Neuronal stem cell (in vitro differentiated cells): ENCODE measurements at regions not wholly inside any gene's neighbourhood (a gene's known extent, or its start where the extent isn't known, plus 50 kb on each side); places are given as distances from the start of the nearest gene placed in this dataset.

Experiments
- DNase-seq: peaks from one replicate; pipeline ENCODE4 v3.0.0-alpha.2; 2013; ENCODE audit warnings: low spot score
- H2AFZ ChIP-seq: one replicate; pipeline ENCODE4 v1.6.1; 2013; ENCODE audit warnings: mild to moderate bottlenecking, low read length, inconsistent platforms
- H2AK5ac ChIP-seq: 2 replicates; pipeline ENCODE4 v1.6.1; 2013; ENCODE audit warnings: low read depth, mild to moderate bottlenecking, inconsistent platforms, low read length, moderate library complexity, mixed read lengths
- H2BK120ac ChIP-seq: 2 replicates; pipeline ENCODE4 v1.6.1; 2013; ENCODE audit warnings: low read depth, mild to moderate bottlenecking, inconsistent platforms, low read length, moderate library complexity, mixed read lengths
- H2BK12ac ChIP-seq: one replicate; pipeline ENCODE4 v1.6.1; 2013; ENCODE audit warnings: low read length, inconsistent platforms
- H2BK15ac ChIP-seq: 2 replicates; pipeline ENCODE4 v1.6.1; 2013; ENCODE audit warnings: mild to moderate bottlenecking, low read length, inconsistent platforms, mixed read lengths
- H2BK5ac ChIP-seq: one replicate; pipeline ENCODE4 v1.6.1; 2013; ENCODE audit warnings: inconsistent platforms, mild to moderate bottlenecking, low read length, moderate library complexity
- H3K14ac ChIP-seq: one replicate; pipeline ENCODE4 v1.6.1; 2013; ENCODE audit warnings: low read length, inconsistent platforms
- H3K18ac ChIP-seq: 2 replicates; pipeline ENCODE4 v1.6.1; 2013; ENCODE audit warnings: low read length, inconsistent platforms
- H3K23ac ChIP-seq: 2 replicates; pipeline ENCODE4 v1.6.1; 2013; ENCODE audit warnings: low read depth, mild to moderate bottlenecking, mixed read lengths, low read length, inconsistent platforms; ENCODE audit not compliant: poor library complexity
- H3K27ac ChIP-seq: replicated peaks from 3 replicates; pipeline ENCODE4 v1.5.1; 2013; ENCODE audit warnings: low read length, inconsistent platforms
- H3K27me3 ChIP-seq, 3 experiments: 2 replicates each; pipeline ENCODE4 v1.6.1; 2013; ENCODE audit warnings: low read length in 3 of 3, mild to moderate bottlenecking in 2 of 3, inconsistent platforms in 1 of 3, low read depth in 1 of 3, mixed read lengths in 1 of 3, moderate library complexity in 1 of 3; ENCODE audit not compliant: control insufficient read depth in 3 of 3, insufficient read depth in 3 of 3
- H3K36me3 ChIP-seq, 2 donors: replicated peaks in 1 of 2; 2 replicates each; pipeline ENCODE4 v1.6.1; 2013; ENCODE audit warnings: low read length in 2 of 2; ENCODE audit not compliant: control insufficient read depth in 2 of 2, insufficient read depth in 2 of 2
- H3K4ac ChIP-seq: 2 replicates; pipeline ENCODE4 v1.6.1; 2013; ENCODE audit warnings: inconsistent platforms, mild to moderate bottlenecking, low read length, moderate library complexity
- H3K4me1 ChIP-seq, 2 donors: 1 replicate in 1 of 2; 2 replicates in 1 of 2; pipeline ENCODE4 v1.6.1; 2013; ENCODE audit warnings: low read length in 2 of 2, low read depth in 1 of 2; ENCODE audit not compliant: control insufficient read depth in 2 of 2, insufficient read depth in 1 of 2
- H3K4me2 ChIP-seq: one replicate; pipeline ENCODE4 v1.6.1; 2013; ENCODE audit warnings: mild to moderate bottlenecking, low read length, inconsistent platforms; ENCODE audit not compliant: insufficient read depth, poor library complexity, severe bottlenecking
- H3K4me3 ChIP-seq, 2 donors: 2 replicates each; pipeline ENCODE4 v1.5.1; 2013; ENCODE audit warnings: low read length in 2 of 2, mild to moderate bottlenecking in 2 of 2, inconsistent platforms in 1 of 2, moderate library complexity in 1 of 2
- H3K79me1 ChIP-seq: one replicate; pipeline ENCODE4 v1.6.1; 2013; ENCODE audit warnings: low read depth, mild to moderate bottlenecking, inconsistent platforms, low read length, moderate library complexity
- H3K9ac ChIP-seq: one replicate; pipeline ENCODE4 v1.6.1; 2013; ENCODE audit warnings: mild to moderate bottlenecking, low read depth, low read length, inconsistent platforms; ENCODE audit not compliant: poor library complexity
- H3K9me3 ChIP-seq, 2 donors: replicated peaks in 1 of 2; 2 replicates each; pipeline versions ENCODE3 to v1.6.1; 2013; ENCODE audit warnings: low read length in 2 of 2, mild to moderate bottlenecking in 2 of 2, inconsistent platforms in 1 of 2, low read depth in 1 of 2, mixed read lengths in 1 of 2, moderate library complexity in 1 of 2; ENCODE audit not compliant: control insufficient read depth in 2 of 2, insufficient read depth in 1 of 2
- H4K8ac ChIP-seq: one replicate; pipeline ENCODE4 v1.6.1; 2013; ENCODE audit warnings: low read depth, mild to moderate bottlenecking, inconsistent platforms, low read length, moderate library complexity
- H4K91ac ChIP-seq: one replicate; pipeline ENCODE4 v1.6.1; 2013; ENCODE audit warnings: low read length, low read depth, mild to moderate bottlenecking, inconsistent platforms; ENCODE audit not compliant: poor library complexity
- WGBS, 2 donors: extraction: QIAGEN DNeasy Blood & Tissue Kit; methylation state at CpG; one replicate each; pipeline ENCODE4 v1.1.7; 2013; ENCODE audit warnings: missing lambda C conversion rate in 2 of 2, mixed read lengths in 1 of 2; ENCODE audit not compliant: insufficient read length in 2 of 2, insufficient replicate concordance in 1 of 2; ENCODE audit errors: extremely low coverage in 2 of 2; 5-methylcytosine and 5-hydroxymethylcytosine counted together

DNA sequence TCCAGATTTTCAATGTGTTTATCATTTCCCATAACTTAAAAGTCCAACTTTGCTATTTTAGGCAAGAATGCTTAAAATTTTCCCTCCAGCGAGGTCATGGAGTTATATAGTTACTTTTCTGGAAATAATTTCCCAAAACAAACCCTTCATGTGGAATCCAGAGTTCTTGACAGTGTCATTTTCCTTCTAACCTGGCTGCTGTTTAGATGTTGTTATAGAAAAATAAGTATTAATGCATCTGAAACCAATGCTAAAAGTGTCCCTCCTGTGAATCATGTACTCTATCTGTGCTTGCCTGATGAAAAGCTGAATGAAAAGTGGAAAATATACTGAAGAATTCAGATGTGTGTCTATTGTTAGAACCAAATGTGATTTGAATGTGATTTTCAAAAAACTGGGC lies 245.3 kb upstream of the HSF2 start:
- Histone ChIP-seq H4K8ac (no peak overlapping the region), H3K27ac (no peak overlapping the region), H3K4me1 (peaks cover 2 to 11% of the 10 kb centered on the region in 2 donors), H3K14ac (no peak overlapping the region), H3K9me3 (no peaks in the 10 kb centered on the region), H2BK120ac (no peak overlapping the region), H4K91ac (no peak overlapping the region), H2AK5ac (no peak overlapping the region), H3K4me2 (no peak overlapping the region), H3K79me1 (no peaks in the 10 kb centered on the region), H3K4ac (no peak overlapping the region), H3K4me3 (no peak overlapping the region), H3K27me3 (no peaks in the 10 kb centered on the region), H2BK12ac (no peak overlapping the region), H2BK15ac (no peak overlapping the region), H2BK5ac (no peak overlapping the region), H3K18ac (no peak overlapping the region), H3K36me3 (no peaks in the 10 kb centered on the region), H2AFZ (no peak overlapping the region), H3K9ac (no peak overlapping the region), H3K23ac (no peak overlapping the region)
- no peak for DNase-seq
- WGBS, 2 donors, result no CpG with 5 or more reads among the region's 1 CpG

DNA sequence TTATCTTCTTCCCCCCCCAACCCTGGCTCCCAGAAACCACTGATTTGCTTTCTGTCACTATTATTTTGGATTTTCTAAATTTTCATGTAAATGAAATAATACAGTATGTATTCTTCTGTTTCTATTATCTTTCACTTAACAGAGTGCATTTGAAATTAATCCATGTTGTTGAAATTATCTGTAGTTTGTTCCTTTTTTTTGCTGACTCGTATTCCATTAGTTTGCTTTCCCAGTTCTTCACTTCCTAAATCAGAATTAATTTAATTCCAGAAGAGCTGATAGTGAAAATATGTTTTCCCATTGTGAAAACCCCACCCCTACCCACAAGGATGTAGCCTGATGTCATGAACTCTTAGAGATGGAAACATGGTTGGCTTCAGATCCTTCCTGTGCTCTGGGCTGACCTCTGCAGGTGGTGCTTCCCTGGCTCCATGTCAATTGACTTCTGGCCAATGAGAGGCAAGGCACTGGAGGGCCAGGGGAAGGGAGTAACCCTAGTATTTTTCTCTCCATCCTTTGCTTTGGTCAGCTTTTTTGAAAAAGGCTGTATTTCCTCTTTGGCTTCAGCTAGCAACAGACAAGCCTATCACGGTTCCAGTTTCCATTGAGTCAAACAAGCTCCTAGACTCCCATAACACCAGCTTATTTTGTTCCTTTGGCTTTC lies 244.4 kb upstream of the HSF2 start:
- H2BK15ac ChIP-seq, result no peak overlapping the region
- no peak overlapping the region for H3K4me2 ChIP-seq
- no peak overlapping the region for H4K8ac ChIP-seq
- no peak overlapping the region for H3K23ac ChIP-seq
- H3K4ac ChIP-seq, result no peak overlapping the region
- H3K27me3 ChIP-seq, result no peaks in the 10 kb centered on the region
- no peak overlapping the region for H3K4me3 ChIP-seq
- no peak overlapping the region for H2BK12ac ChIP-seq
- H3K9ac ChIP-seq, result no peak overlapping the region
- H3K79me1 ChIP-seq, result no peaks in the 10 kb centered on the region
- H3K18ac ChIP-seq, result no peak overlapping the region
- H3K36me3 ChIP-seq, result no peaks in the 10 kb centered on the region
- DNase-seq, result no peak
- H3K4me1 ChIP-seq, result peaks cover 2 to 11% of the 10 kb centered on the region in 2 donors
- no peak overlapping the region for H4K91ac ChIP-seq
- H3K27ac ChIP-seq, result no peak overlapping the region
- WGBS, 2 donors, result no CpG with 5 or more reads among the region's 2 CpGs
- no peak overlapping the region for H2AK5ac ChIP-seq
- H2BK5ac ChIP-seq, result no peak overlapping the region
- H2AFZ ChIP-seq, result no peak overlapping the region
- no peak overlapping the region for H2BK120ac ChIP-seq
- no peak overlapping the region for H3K14ac ChIP-seq
- H3K9me3 ChIP-seq, result no peaks in the 10 kb centered on the region

DNA sequence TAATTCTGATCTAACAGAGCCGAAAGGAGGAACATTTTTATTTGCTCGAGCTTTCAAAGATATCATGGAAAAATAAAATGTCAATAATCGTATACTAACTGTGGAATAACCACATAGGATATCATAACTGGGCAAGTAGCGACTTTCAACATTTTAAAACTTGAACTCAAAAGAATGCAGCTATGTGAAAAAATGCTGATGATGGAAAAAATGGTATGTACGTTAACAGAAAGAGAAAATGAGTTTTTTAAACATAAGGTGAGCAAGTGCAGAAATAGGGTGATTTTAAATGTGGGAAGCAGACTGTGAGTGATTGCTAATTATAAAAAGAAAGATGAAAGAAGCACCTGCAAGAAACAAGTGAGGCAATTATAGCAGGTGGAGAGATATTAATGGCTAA lies 238.3 kb upstream of the HSF2 start:
- Histone ChIP-seq H3K4ac (no peak overlapping the region), H2BK5ac (no peak overlapping the region), H2AFZ (no peak overlapping the region), H3K36me3 (no peaks in the 10 kb centered on the region), H3K27me3 (no peaks in the 10 kb centered on the region), H4K8ac (no peak overlapping the region), H3K4me1 (no peaks in the 10 kb centered on the region), H3K18ac (no peak overlapping the region), H4K91ac (no peak overlapping the region), H3K9me3 (no peaks in the 10 kb centered on the region), H3K4me3 (no peak overlapping the region), H3K14ac (no peak overlapping the region), H2BK120ac (no peak overlapping the region), H2AK5ac (no peak overlapping the region), H3K4me2 (no peak overlapping the region), H3K79me1 (peaks cover 3% of the 10 kb centered on the region), H3K23ac (no peak overlapping the region), H3K27ac (no peak overlapping the region), H2BK12ac (no peak overlapping the region), H2BK15ac (no peak overlapping the region), H3K9ac (no peak overlapping the region)
- 100% methylated on average over 1 of the region's 5 CpGs; no CpG with 5 or more reads in 1 of the 2 donors for WGBS, 2 donors
- DNase-seq, result no peak

DNA sequence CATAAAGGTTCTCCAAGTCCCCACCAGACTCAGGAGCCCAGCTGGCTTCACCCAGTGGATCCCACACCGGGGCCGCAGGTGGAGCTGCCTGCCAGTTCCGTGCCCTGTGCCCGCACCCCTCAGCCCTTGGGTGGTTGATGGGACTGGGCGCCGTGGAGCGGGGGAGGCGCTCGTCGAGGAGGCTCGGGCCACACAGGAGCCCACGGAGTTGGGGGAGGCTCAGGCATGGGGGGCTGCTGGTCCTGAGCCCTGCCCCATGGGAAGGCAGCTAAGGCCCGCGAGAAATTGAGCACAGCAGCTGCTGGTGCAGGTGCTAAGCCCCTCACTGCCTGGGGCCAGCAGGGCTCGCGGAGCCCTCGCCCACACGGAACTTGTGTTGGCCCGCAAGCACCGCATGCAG lies 234.4 kb upstream of the HSF2 start:
- H3K23ac ChIP-seq, result no peak overlapping the region
- H3K4me2 ChIP-seq, result no peak overlapping the region
- no peak overlapping the region for H3K4ac ChIP-seq
- H4K91ac ChIP-seq, result no peak overlapping the region
- H3K4me3 ChIP-seq, result no peak overlapping the region
- H3K36me3 ChIP-seq, result no peaks in the 10 kb centered on the region
- H3K14ac ChIP-seq, result no peak overlapping the region
- H3K9me3 ChIP-seq, result no peaks in the 10 kb centered on the region
- WGBS, 2 donors, result no CpG with 5 or more reads among the region's 20 CpGs
- no peaks in the 10 kb centered on the region for H3K27me3 ChIP-seq
- no peak overlapping the region for H2BK5ac ChIP-seq
- H3K79me1 ChIP-seq, result peaks cover 3% of the 10 kb centered on the region
- no peak overlapping the region for H2AK5ac ChIP-seq
- H3K27ac ChIP-seq, result no peak overlapping the region
- no peaks in the 10 kb centered on the region for H3K4me1 ChIP-seq
- H3K9ac ChIP-seq, result no peak overlapping the region
- H3K18ac ChIP-seq, result no peak overlapping the region
- H2BK120ac ChIP-seq, result no peak overlapping the region
- H2BK15ac ChIP-seq, result no peak overlapping the region
- H2BK12ac ChIP-seq, result no peak overlapping the region
- no peak for DNase-seq
- no peak overlapping the region for H4K8ac ChIP-seq
- no peak overlapping the region for H2AFZ ChIP-seq
